C4-2B (cell line): ENCODE measurements at regions not wholly inside any gene's neighbourhood (a gene's known extent, or its start where the extent isn't known, plus 50 kb on each side); places are given as distances from the start of the nearest gene placed in this dataset.

ENCODE experiments used
- H3K27ac ChIP-seq: fragments of 450-650 bp; 2 replicates; pipeline ENCODE4 v1.5.1; 2017
- ZFX ChIP-seq: fragments of 450-650 bp; IDR thresholded peaks from 2 replicates; pipeline ENCODE4 v1.6.1; 2017
- TF ChIP-seq, protein P1 (sequence below): fragments of 450-650 bp; conservative IDR thresholded peaks from 2 replicates; pipeline ENCODE4 v1.5.1; 2017; ENCODE audit warnings: mild to moderate bottlenecking

- no peak for TF ChIP-seq ZFX
- TF ChIP-seq, protein P1, sequence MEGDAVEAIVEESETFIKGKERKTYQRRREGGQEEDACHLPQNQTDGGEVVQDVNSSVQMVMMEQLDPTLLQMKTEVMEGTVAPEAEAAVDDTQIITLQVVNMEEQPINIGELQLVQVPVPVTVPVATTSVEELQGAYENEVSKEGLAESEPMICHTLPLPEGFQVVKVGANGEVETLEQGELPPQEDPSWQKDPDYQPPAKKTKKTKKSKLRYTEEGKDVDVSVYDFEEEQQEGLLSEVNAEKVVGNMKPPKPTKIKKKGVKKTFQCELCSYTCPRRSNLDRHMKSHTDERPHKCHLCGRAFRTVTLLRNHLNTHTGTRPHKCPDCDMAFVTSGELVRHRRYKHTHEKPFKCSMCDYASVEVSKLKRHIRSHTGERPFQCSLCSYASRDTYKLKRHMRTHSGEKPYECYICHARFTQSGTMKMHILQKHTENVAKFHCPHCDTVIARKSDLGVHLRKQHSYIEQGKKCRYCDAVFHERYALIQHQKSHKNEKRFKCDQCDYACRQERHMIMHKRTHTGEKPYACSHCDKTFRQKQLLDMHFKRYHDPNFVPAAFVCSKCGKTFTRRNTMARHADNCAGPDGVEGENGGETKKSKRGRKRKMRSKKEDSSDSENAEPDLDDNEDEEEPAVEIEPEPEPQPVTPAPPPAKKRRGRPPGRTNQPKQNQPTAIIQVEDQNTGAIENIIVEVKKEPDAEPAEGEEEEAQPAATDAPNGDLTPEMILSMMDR: no peak
- no peak overlapping the region for H3K27ac ChIP-seq
These were observed 306.2 kb upstream of the CXCR4 start for GRCh38 chr2:136424112-136424511.

DNA sequence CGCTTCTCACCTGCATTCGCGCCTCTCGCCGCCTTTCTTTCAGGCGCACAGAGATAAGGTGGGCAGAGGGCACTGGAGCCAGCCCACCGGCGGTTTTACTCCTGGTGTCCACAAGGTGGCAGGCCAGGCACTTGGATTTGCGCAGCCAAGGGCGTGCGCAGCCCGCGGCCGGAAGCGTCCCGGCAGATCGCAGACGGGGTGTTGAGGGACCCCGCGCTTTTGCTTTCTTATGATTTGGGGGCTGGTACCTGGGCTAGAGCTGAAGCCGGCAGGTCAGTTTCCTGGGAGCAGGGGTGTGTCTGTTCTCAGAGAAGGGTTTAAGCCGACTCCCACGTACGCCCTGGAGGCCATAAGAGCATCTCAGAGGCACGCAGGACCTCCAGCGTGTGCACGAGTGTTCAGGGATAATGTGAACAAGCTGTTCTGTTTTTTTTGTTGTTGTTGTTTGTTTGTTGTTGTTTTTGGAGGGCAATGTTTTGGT is 305.6 kb upstream of the CXCR4 start:
- H3K27ac ChIP-seq: no peak overlapping the region
- TF ChIP-seq, protein P1: peak; percentile 87
- TF ChIP-seq ZFX: no peak

GRCh38 chr2:136422512-136422911 is 304.6 kb upstream of the CXCR4 start:
- TF ChIP-seq ZFX: no peak
- no peak overlapping the region for H3K27ac ChIP-seq

- no peak overlapping the region for H3K27ac ChIP-seq
- TF ChIP-seq ZFX: no peak
- TF ChIP-seq, protein P1: no peak
These were observed 302.4 kb upstream of the CXCR4 start for GRCh38 chr2:136420346-136420745.

DNA sequence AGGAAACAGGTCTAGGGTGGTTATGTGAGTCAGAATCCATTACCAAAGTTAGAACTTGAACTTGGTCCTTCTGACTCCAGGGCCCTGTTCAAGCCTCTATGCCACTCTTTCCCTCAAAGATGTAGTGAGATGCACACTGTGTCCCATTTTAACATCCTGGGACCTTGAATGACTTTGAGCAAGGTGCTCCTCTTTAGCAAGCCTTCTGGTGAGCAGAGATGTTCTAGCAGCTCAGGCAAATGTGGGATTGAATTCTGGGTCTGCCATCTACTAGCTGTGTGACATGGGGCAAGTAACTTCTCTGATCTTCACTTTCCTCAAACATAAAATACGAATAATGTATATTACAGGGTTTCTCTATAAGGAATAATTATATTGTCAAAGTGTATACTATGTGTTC is 294.0 kb upstream of the CXCR4 start:
- H3K27ac ChIP-seq: no peak overlapping the region
- no peak for TF ChIP-seq ZFX
- TF ChIP-seq, protein P1: no peak

DNA sequence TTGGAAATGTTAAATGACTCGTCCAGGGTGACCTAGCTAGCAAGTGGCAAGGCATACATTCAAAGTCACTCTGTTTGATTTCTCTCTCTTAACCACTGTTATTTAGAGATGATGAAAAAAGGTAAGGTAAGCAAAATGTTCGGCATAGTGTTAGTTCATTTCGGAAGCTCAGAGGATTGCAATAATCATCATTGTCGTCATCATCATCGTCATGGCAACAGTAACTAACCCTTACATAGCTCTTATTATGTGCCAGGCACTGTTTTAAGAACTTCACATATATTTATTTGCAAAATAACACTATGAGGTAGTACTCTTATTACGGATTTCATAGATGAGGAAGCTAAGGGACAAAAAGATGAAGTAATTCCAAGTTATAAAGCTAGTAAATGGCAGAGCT is 292.7 kb upstream of the CXCR4 start:
- H3K27ac ChIP-seq: no peak overlapping the region
- no peak for TF ChIP-seq ZFX
- TF ChIP-seq, protein P1: no peak

DNA sequence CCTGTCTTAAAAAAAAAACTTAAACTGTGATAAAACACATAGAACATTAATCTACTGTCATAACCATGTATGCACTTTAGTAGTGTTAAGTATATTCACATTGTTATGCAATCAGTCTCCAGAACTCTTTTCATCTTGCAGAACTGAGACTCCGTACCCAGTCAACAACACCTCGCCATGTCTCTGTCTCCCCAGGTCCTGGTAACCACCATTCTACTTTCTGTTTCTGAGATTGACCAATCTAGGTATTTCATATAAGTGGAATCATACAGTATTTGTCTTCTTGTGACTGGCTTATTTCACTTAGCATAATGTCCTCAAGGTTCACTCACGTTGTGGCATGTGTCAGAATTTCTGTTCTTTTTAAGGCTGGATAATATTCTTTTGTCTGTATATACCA is 290.8 kb upstream of the CXCR4 start:
- TF ChIP-seq ZFX: no peak
- no peak overlapping the region for H3K27ac ChIP-seq

DNA sequence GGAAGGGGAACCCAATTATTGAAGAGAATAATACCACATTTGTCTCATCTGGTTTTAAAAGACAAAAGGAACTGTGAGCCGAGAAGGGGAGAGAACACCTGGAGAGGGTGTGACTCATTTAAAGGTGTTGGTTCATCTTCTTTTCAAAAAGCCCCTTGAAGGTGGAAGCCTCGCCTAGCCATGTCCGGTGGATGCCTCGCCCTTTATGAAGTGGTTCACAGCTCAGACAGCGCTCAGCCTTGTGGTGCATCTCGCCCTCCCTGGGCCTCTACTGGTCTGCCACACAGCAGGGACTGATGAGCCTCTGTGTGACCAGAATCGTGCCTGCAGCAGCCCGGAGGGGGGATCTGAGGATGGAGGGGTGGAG is 290.0 kb upstream of the CXCR4 start:
- no peak for TF ChIP-seq ZFX
- TF ChIP-seq, protein P1: no peak
- H3K27ac ChIP-seq: no peak overlapping the region
